Tibial nerve (tissue), 4 donors: ENCODE measurements at regions not wholly inside any gene's neighbourhood (a gene's known extent, or its start where the extent isn't known, plus 50 kb on each side); places are given as distances from the start of the nearest gene placed in this dataset.

Experiments used
- DNase-seq, 2 donors: peaks; one replicate each; pipeline ENCODE4 v3.0.0-alpha.2; 2019; ENCODE audit warnings: low spot score in 2 of 2
- H3K27ac ChIP-seq, 4 donors: fragments of 200-600 bp; sonication (generic) in 3 of 4; one replicate each; pipeline ENCODE4 v1.5.1; 2017 to 2019; ENCODE audit warnings: mild to moderate bottlenecking in 1 of 4
- H3K27me3 ChIP-seq, 2 donors: fragments of 200-600 bp; sonication (generic) in 1 of 2; one replicate each; pipeline versions ENCODE4 v1.5.1 to v1.6.0; 2017 to 2019
- H3K36me3 ChIP-seq, 3 donors: fragments of 200-600 bp; sonication (generic); one replicate each; pipeline ENCODE4 v1.5.1; 2018 to 2019
- H3K4me1 ChIP-seq, 4 donors: fragments of 200-600 bp; sonication (generic) in 3 of 4; one replicate each; pipeline ENCODE4 v1.5.1; 2017 to 2019
- H3K4me3 ChIP-seq, 4 donors: fragments of 200-600 bp; sonication (generic) in 3 of 4; one replicate each; pipeline ENCODE4 v1.5.1; 2017 to 2019; ENCODE audit warnings: mild to moderate bottlenecking in 1 of 4, moderate library complexity in 1 of 4
- H3K9me3 ChIP-seq, 4 donors: fragments of 200-600 bp; sonication (generic) in 3 of 4; one replicate each; pipeline ENCODE4 v1.5.1; 2017 to 2019
- CTCF ChIP-seq, 5 experiments: fragments of 200-600 bp in 3 of 5; fragments of 450-650 bp in 2 of 5; sonication (generic) in 3 of 5; IDR thresholded peaks; one replicate each; pipeline ENCODE4 v1.5.1; 2016 to 2019; ENCODE audit warnings: antibody characterized with exemption in 5 of 5, mild to moderate bottlenecking in 3 of 5, moderate library complexity in 2 of 5
- EP300 ChIP-seq, 2 donors: sonication (generic); formaldehyde crosslinking; IDR thresholded peaks; one replicate each; pipeline ENCODE4 v1.6.1; 2017; ENCODE audit warnings: antibody characterized with exemption in 2 of 2, mild to moderate bottlenecking in 1 of 2
- POLR2A ChIP-seq, 2 donors: fragments of 450-650 bp; IDR thresholded peaks; one replicate each; pipeline ENCODE4 v1.6.1; 2017; ENCODE audit warnings: antibody characterized with exemption in 2 of 2, mild to moderate bottlenecking in 2 of 2, moderate library complexity in 2 of 2
- WGBS, 2 donors: methylation state at CpG; one replicate each; pipeline ENCODE4 v1.1.5; 2018; 5-methylcytosine and 5-hydroxymethylcytosine counted together

- Histone ChIP-seq H3K27ac (no peak overlapping the region), H3K27me3 (no peaks in the 10 kb centered on the region), H3K4me1 (no peaks in the 10 kb centered on the region), H3K36me3 (no peaks in the 10 kb centered on the region), H3K9me3 (peaks cover 0 to 16% (median 0%) of the 10 kb centered on the region in 4 donors), H3K4me3 (no peak overlapping the region)
- no peak for TF ChIP-seq POLR2A (IDR thresholded peaks at IDR 0.05)
- TF ChIP-seq EP300 (IDR thresholded peaks at IDR 0.05) = no peak
- no peak for TF ChIP-seq CTCF (IDR thresholded peaks at IDR 0.05)
- no peak for DNase-seq
- WGBS, 2 donors = 0% methylated on average over 1 of the region's 1 CpG
Measured at GRCh38 chr6:125693480-125693879, 56.0 kb upstream of the HEY2 start.

- Histone ChIP-seq H3K9me3 (no peaks in the 10 kb centered on the region), H3K4me1 (no peaks in the 10 kb centered on the region), H3K27ac (no peak overlapping the region), H3K4me3 (no peak overlapping the region), H3K36me3 (no peaks in the 10 kb centered on the region), H3K27me3 (no peaks in the 10 kb centered on the region)
- TF ChIP-seq CTCF (IDR thresholded peaks at IDR 0.05) = no peak
- TF ChIP-seq EP300 (IDR thresholded peaks at IDR 0.05) = no peak
- TF ChIP-seq POLR2A (IDR thresholded peaks at IDR 0.05) = no peak
- 75 to 84% methylated on average over 4 of the region's 4 CpGs for WGBS, 2 donors
- no peak for DNase-seq
Measured at GRCh38 chr6:125699591-125699990, 49.8 kb upstream of the HEY2 start.
